Gastrocnemius medialis (tissue), 4 donors: ENCODE measurements at regions not wholly inside any gene's neighbourhood (a gene's known extent, or its start where the extent isn't known, plus 50 kb on each side); places are given as distances from the start of the nearest gene placed in this dataset.

ENCODE experiments used
- ATAC-seq, 2 donors: fragments of 150-250 bp; one replicate each; pipeline ENCODE4 v1.9.1; 2016
- DNase-seq, 2 donors: peaks; one replicate each; pipeline ENCODE4 v3.0.0-alpha.2; 2019
- H3K27ac ChIP-seq, 4 donors: fragments of 200-600 bp; sonication (generic); 1 replicate in 1 of 4; 2 replicates in 3 of 4; pipeline ENCODE4 v1.5.1; 2016 to 2018; ENCODE audit warnings: mild to moderate bottlenecking in 2 of 4, moderate library complexity in 1 of 4
- H3K27me3 ChIP-seq, 3 donors: fragments of 200-600 bp; sonication (generic) in 2 of 3; 1 replicate in 1 of 3; 2 replicates in 2 of 3; pipeline versions ENCODE4 v1.5.1 to v1.6.0; 2016 to 2019; ENCODE audit warnings: mild to moderate bottlenecking in 1 of 3, moderate library complexity in 1 of 3
- H3K36me3 ChIP-seq, 2 donors: fragments of 200-600 bp; sonication (generic) in 1 of 2; one replicate each; pipeline ENCODE4 v1.5.1; 2017 to 2018
- H3K4me1 ChIP-seq, 2 donors: fragments of 200-600 bp; sonication (generic) in 1 of 2; one replicate each; pipeline ENCODE4 v1.5.1; 2016 to 2017; ENCODE audit warnings: mild to moderate bottlenecking in 2 of 2
- H3K4me3 ChIP-seq, 4 donors: fragments of 200-600 bp; sonication (generic) in 3 of 4; 1 replicate in 1 of 4; 2 replicates in 3 of 4; pipeline ENCODE4 v1.5.1; 2016 to 2019; ENCODE audit warnings: mild to moderate bottlenecking in 2 of 4
- H3K9me3 ChIP-seq, 3 donors: fragments of 200-600 bp; sonication (generic) in 2 of 3; 1 replicate in 1 of 3; 2 replicates in 2 of 3; pipeline ENCODE4 v1.5.1; 2016 to 2019
- POLR2A ChIP-seq, 2 donors: fragments of 450-650 bp; IDR thresholded peaks; one replicate each; pipeline ENCODE4 v1.6.1; 2017; ENCODE audit warnings: antibody characterized with exemption in 2 of 2, mild to moderate bottlenecking in 2 of 2, moderate library complexity in 2 of 2
- in situ Hi-C, 4 donors: fragments of 200-750 bp; cut with MboI; loops; one replicate each; pipeline versions ENCODE4 v1.15.0 to v1.8.0; 2017; ENCODE audit warnings: low sequenced_read_pairs in 4 of 4
- intact Hi-C: fragments of 100-400 bp; cut with DNase I; formaldehyde crosslinking; loops from one replicate; pipeline ENCODE4 v1.15.1; 2023; ENCODE audit warnings: low total_unique reads
- TF ChIP-seq, protein P1 (sequence below), 5 experiments: fragments of 450-650 bp in 3 of 5; fragments of 200-600 bp in 2 of 5; sonication (generic) in 2 of 5; IDR thresholded peaks in 4 of 5; conservative IDR thresholded peaks in 1 of 5; 1 replicate in 4 of 5; 2 replicates in 1 of 5; pipeline ENCODE4 v1.5.1; 2016 to 2019; ENCODE audit warnings: antibody characterized with exemption in 5 of 5, mild to moderate bottlenecking in 3 of 5, moderate library complexity in 3 of 5

DNA sequence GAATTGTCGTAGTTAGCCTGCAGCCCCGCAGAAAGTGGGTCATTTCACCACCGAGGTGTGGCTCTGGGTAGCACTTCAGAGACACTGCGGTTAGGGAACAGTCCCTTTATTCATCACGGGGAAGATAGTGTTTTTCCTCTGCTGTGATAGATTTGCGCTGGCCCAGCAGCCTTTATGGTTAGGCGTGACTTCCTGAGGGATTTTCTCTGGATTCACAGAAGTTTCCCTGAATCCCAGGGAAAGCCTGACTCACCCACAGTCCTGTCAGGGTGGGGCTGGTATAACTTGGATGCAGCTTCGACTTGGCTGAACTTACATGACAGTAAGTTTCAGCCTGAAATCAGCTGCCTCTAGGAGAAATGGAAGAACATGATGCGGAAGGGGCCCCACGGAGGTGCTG, 196.3 kb upstream of the HHIP start:
- DNase-seq (peak in 1 of 2 donors; percentile 46), ATAC-seq (peak; percentile 44 to 56)
- Histone ChIP-seq H3K27me3 (no peaks in the 10 kb centered on the region), H3K4me1 (no peaks in the 10 kb centered on the region), H3K9me3 (no peaks in the 10 kb centered on the region), H3K4me3 (no peak overlapping the region), H3K36me3 (no peaks in the 10 kb centered on the region), H3K27ac (no peak overlapping the region)
- TF ChIP-seq, protein P1, sequence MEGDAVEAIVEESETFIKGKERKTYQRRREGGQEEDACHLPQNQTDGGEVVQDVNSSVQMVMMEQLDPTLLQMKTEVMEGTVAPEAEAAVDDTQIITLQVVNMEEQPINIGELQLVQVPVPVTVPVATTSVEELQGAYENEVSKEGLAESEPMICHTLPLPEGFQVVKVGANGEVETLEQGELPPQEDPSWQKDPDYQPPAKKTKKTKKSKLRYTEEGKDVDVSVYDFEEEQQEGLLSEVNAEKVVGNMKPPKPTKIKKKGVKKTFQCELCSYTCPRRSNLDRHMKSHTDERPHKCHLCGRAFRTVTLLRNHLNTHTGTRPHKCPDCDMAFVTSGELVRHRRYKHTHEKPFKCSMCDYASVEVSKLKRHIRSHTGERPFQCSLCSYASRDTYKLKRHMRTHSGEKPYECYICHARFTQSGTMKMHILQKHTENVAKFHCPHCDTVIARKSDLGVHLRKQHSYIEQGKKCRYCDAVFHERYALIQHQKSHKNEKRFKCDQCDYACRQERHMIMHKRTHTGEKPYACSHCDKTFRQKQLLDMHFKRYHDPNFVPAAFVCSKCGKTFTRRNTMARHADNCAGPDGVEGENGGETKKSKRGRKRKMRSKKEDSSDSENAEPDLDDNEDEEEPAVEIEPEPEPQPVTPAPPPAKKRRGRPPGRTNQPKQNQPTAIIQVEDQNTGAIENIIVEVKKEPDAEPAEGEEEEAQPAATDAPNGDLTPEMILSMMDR (IDR thresholded peaks at IDR 0.05 in 4 of 5, conservative IDR thresholded peaks at IDR 0.05 in 1 of 5): no peak
- TF ChIP-seq POLR2A (IDR thresholded peaks at IDR 0.05): no peak
- intact Hi-C loops: no loop called here
- in situ Hi-C loops: no loop called here

DNA sequence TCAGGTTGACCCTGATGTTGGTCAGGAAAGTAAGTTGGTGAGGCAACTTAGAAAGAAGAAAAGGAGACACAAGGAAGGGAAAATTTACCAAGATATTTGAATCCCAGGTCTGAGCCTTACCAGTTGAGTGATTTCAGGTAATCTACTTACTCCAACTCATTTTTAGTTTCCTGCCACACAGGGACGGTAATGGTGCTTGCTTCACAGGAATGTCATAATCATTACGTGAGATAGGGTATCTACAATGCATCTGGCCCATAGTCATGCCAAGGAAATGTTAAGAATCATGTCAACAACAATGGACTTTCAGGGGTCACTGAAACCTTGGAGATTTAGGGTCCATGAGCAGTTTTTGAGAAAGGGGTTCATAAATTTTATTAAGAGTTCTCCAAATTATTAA, 195.4 kb upstream of the HHIP start:
- Histone ChIP-seq H3K27ac (no peak overlapping the region), H3K4me3 (no peak overlapping the region)
- TF ChIP-seq, protein P1 (IDR thresholded peaks at IDR 0.05 in 4 of 5, conservative IDR thresholded peaks at IDR 0.05 in 1 of 5): no peak
- no peak for TF ChIP-seq POLR2A (IDR thresholded peaks at IDR 0.05)

DNA sequence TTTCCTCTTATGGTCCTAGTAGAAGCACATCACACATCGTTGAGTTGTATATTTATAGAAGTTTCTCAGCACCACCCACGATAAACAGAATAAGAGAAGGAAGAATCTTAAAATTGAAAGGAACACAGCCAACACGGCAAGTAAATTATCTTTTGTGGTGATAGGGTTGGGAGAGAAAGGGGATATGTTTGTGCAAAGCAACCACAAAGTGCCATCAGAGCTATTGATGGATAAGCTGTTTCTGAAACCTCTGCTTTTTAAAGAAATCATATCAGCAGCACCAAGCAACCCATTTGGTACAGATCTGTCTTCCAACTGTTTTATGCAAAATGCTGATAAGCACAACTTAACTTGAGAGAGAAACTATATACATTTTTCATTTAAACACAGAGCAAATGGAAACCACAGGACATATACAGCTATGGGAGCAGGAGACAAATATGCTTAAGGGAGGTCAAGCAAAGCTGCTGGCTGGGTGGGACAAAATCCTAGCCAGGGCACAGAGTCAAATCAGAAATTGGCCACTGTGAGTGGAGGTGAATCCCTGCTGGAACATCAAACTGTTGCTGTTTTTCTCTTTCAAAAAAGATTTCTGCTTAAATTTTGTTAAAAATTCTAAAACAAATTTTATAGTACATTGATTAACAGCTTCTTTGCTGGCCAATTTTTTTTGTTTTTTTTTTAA, 194.0 kb upstream of the HHIP start:
- Histone ChIP-seq H3K9me3 (no peaks in the 10 kb centered on the region), H3K4me1 (no peaks in the 10 kb centered on the region), H3K36me3 (no peaks in the 10 kb centered on the region), H3K27me3 (no peaks in the 10 kb centered on the region), H3K27ac (no peak overlapping the region), H3K4me3 (no peak overlapping the region)
- no peak for ATAC-seq
- in situ Hi-C loops (no loop called here), intact Hi-C loops (no loop called here)
- no peak for DNase-seq
- TF ChIP-seq, protein P1 (IDR thresholded peaks at IDR 0.05 in 4 of 5, conservative IDR thresholded peaks at IDR 0.05 in 1 of 5): no peak
- no peak for TF ChIP-seq POLR2A (IDR thresholded peaks at IDR 0.05)

More for the DNA sequence above, 195.4 kb upstream of the HHIP start:
- Histone ChIP-seq H3K36me3 (no peaks in the 10 kb centered on the region), H3K4me1 (no peaks in the 10 kb centered on the region), H3K9me3 (no peaks in the 10 kb centered on the region), H3K27me3 (no peaks in the 10 kb centered on the region)
- no peak for DNase-seq
- intact Hi-C loops (no loop called here), in situ Hi-C loops (no loop called here)
- no peak for ATAC-seq

DNA sequence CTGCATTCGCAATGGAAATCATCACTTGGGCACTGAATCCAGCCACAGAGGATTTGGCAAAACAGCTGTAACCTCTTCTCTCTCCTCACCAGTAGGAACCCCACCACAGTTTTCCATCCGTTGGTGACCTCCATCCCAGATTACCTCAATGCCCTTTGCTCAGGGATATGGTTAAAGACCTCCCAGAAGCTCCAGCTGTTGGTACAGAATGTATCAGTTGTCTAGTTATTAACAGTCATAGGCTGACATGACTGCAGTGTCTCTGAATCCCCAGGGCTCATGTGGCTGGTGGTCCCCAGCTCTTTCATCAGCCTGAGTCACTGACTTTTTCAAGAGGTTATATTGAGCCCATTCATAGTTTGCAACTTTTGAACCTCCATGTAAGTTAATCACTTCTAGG, 189.8 kb upstream of the HHIP start:
- no peaks in the 10 kb centered on the region for H3K27me3 ChIP-seq

More for the DNA sequence above, 189.8 kb upstream of the HHIP start:
- TF ChIP-seq, protein P1 (IDR thresholded peaks at IDR 0.05 in 4 of 5, conservative IDR thresholded peaks at IDR 0.05 in 1 of 5): no peak
- TF ChIP-seq POLR2A (IDR thresholded peaks at IDR 0.05): no peak
- no peak for ATAC-seq
- Histone ChIP-seq H3K27ac (no peak overlapping the region), H3K36me3 (no peaks in the 10 kb centered on the region), H3K4me1 (no peaks in the 10 kb centered on the region), H3K9me3 (no peaks in the 10 kb centered on the region), H3K4me3 (no peak overlapping the region)
- DNase-seq: no peak
- intact Hi-C loops: no loop called here
- in situ Hi-C loops: no loop called here
